Right lobe of liver (tissue), 4 donors: ENCODE measurements at regions not wholly inside any gene's neighbourhood (a gene's known extent, or its start where the extent isn't known, plus 50 kb on each side); places are given as distances from the start of the nearest gene placed in this dataset.

Experiments
- POLR2A ChIP-seq: fragments of 450-650 bp; IDR thresholded peaks from one replicate; pipeline ENCODE4 v1.6.1; 2017; ENCODE audit warnings: antibody characterized with exemption, mild to moderate bottlenecking
- TF ChIP-seq, protein P1 (sequence below), 4 donors: fragments of 200-600 bp in 3 of 4; fragments of 450-650 bp in 1 of 4; IDR thresholded peaks; one replicate each; pipeline versions ENCODE4 v1.5.1 to v1.8.0; 2016 to 2022; ENCODE audit warnings: antibody characterized with exemption in 4 of 4, mild to moderate bottlenecking in 2 of 4
- donor health status: DM: no; HTN: no; CAD: no.
- donor health status: DM: no; HTN: no; CAD: no.
- donor health status: DM: no; HTN: yes; CAD: no.

DNA sequence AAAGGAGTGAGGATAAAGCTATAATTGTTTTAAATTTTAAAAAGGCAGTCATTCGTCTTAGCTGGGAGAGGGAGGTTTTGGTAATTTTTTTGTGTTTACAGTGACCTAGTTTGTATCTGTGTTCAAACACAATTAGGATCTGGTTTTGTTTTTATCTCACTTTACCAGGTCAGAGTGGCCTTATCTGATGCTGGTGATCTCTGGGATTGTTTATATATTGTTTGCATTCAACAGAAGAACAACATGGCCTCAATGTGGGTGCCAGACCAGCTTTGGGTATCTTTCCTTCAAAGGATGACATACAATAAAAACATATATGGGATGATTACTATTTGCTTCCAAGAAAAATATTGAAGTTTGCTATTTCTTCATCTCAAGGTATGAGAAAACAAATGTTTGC lies 272.2 kb upstream of the UGT8 start:
- TF ChIP-seq, protein P1, sequence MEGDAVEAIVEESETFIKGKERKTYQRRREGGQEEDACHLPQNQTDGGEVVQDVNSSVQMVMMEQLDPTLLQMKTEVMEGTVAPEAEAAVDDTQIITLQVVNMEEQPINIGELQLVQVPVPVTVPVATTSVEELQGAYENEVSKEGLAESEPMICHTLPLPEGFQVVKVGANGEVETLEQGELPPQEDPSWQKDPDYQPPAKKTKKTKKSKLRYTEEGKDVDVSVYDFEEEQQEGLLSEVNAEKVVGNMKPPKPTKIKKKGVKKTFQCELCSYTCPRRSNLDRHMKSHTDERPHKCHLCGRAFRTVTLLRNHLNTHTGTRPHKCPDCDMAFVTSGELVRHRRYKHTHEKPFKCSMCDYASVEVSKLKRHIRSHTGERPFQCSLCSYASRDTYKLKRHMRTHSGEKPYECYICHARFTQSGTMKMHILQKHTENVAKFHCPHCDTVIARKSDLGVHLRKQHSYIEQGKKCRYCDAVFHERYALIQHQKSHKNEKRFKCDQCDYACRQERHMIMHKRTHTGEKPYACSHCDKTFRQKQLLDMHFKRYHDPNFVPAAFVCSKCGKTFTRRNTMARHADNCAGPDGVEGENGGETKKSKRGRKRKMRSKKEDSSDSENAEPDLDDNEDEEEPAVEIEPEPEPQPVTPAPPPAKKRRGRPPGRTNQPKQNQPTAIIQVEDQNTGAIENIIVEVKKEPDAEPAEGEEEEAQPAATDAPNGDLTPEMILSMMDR (IDR thresholded peaks at IDR 0.05): no peak
- TF ChIP-seq POLR2A: no peak
